ENCODE measurements at regions not wholly inside any gene's neighbourhood (a gene's known extent, or its start where the extent isn't known, plus 50 kb on each side); places are given as distances from the start of the nearest gene placed in this dataset.

DNA sequence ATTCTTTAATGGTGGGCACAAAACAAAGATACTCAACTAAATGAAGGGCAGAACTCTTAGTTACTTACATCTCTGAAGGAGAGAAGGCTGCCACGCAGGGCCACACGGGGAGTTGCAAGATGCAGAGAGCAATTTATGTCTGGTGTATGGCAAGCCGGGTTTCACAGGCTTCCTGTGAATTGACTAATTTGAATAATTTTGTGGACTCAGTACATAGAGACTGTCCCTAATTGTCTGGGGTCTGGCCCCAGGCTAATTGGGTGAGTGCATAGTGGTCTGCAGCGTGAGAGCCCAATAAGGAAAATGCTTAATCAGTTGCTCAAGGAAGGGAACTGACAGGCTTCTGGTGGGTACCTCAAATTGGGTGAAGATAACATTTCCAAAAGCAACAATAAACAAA lies 205.7 kb downstream of the OTOR start:
- TF ChIP-seq, protein P1, sequence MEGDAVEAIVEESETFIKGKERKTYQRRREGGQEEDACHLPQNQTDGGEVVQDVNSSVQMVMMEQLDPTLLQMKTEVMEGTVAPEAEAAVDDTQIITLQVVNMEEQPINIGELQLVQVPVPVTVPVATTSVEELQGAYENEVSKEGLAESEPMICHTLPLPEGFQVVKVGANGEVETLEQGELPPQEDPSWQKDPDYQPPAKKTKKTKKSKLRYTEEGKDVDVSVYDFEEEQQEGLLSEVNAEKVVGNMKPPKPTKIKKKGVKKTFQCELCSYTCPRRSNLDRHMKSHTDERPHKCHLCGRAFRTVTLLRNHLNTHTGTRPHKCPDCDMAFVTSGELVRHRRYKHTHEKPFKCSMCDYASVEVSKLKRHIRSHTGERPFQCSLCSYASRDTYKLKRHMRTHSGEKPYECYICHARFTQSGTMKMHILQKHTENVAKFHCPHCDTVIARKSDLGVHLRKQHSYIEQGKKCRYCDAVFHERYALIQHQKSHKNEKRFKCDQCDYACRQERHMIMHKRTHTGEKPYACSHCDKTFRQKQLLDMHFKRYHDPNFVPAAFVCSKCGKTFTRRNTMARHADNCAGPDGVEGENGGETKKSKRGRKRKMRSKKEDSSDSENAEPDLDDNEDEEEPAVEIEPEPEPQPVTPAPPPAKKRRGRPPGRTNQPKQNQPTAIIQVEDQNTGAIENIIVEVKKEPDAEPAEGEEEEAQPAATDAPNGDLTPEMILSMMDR (IDR thresholded peaks at IDR 0.05; ENCODE audit: insufficient read depth, missing control alignments), result no peak
- FAIRE-seq (no peak), DNase-seq (ENCODE audit: insufficient read length, low spot score) (no peak)

GRCh38 chr20:16955462-16955861 lies 207.3 kb downstream of the OTOR start:
- TF ChIP-seq, protein P1 (IDR thresholded peaks at IDR 0.05; ENCODE audit: insufficient read depth, missing control alignments), result no peak
- DNase-seq (ENCODE audit: insufficient read length, low spot score), result no peak
- FAIRE-seq, result no peak

DNA sequence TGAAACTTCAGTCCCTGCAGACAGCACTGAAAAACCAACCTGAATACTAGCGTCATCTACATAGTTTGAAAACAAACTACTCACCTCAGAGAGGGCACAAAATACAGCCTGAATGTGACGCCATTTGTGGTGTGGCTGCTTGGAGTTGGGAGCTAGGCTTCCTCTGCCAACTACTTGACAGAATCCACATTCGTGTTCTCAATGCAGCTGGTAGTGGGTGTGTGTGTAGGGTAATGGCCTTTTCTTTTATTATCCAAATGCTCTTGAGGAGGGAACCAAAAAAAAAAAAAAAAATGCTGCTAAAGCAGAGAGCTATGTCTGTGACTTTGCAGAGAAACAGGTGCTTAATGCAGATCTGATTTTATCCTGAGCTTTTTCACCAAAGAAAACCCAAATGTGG lies 207.8 kb downstream of the OTOR start:
- TF ChIP-seq, protein P1 (IDR thresholded peaks at IDR 0.05; ENCODE audit: insufficient read depth, missing control alignments), result no peak
- no peak for DNase-seq (ENCODE audit: insufficient read length, low spot score)
- no peak for FAIRE-seq

- DNase-seq (ENCODE audit: insufficient read length, low spot score) (no peak), FAIRE-seq (no peak)
- TF ChIP-seq, protein P1 (IDR thresholded peaks at IDR 0.05; ENCODE audit: insufficient read depth, missing control alignments), result no peak
Measured at GRCh38 chr20:16965401-16965800, 217.2 kb downstream of the OTOR start.

DNA sequence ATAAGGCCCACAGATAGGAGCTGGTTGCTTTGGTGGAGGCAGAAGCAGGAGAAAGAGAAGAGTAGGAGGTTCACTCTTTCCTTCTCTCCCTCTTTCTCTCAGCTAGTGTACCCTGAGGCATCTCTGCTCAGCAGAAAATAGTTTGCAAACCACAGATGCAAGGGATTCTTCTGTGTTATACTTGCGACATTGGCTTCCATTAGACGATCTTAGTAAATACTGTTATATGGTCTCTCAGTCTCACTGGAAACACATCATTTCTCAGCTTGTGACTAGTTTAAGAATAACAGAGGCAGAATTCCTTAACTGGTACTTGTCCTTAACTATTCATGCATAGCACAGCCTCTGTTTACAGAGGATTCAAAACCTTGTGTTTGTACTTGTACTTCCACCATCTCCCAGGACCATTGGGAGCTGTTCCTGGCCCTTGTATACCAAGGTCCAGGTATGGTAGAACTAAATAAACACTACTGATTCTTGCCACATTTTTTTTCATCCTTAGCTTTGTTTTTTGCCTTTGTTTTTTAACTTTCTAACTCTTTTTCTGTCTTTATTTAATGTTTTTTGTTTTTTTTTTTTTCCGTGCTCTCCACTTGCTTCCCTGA lies 218.2 kb downstream of the OTOR start:
- FAIRE-seq, result no peak

GRCh38 chr20:16968099-16968498 lies 219.9 kb downstream of the OTOR start:
- DNase-seq (ENCODE audit: insufficient read length, low spot score), result no peak

More for the DNA sequence above, 218.2 kb downstream of the OTOR start:
- TF ChIP-seq, protein P1 (IDR thresholded peaks at IDR 0.05; ENCODE audit: insufficient read depth, missing control alignments), result no peak
- DNase-seq (ENCODE audit: insufficient read length, low spot score), result no peak

DNA sequence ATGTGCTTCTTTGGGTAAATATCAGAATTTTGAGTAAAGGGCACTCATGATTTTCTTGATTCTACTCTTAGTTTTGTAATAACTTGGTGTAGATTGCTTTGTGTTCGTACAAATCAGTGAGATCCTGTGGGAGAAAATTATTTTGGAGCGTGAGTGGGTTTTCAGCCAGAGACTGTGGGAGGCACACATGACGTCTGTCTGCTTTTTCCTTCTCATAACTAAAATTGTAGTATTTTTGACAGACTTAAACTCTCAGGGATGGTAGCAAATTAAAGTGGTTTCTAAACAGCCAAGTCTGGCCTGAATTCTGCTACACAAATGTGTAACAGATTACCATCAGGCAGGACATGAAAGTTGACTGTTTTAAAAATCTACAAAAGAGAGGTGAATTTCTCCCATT lies 222.6 kb downstream of the OTOR start:
- TF ChIP-seq, protein P1 (IDR thresholded peaks at IDR 0.05; ENCODE audit: insufficient read depth, missing control alignments), result no peak
- no peak for DNase-seq (ENCODE audit: insufficient read length, low spot score)
- FAIRE-seq, result no peak

More at GRCh38 chr20:16968099-16968498, 219.9 kb downstream of the OTOR start:
- FAIRE-seq, result no peak
- TF ChIP-seq, protein P1 (IDR thresholded peaks at IDR 0.05; ENCODE audit: insufficient read depth, missing control alignments), result no peak
